ENCODE measurements at regions not wholly inside any gene's neighbourhood (a gene's known extent, or its start where the extent isn't known, plus 50 kb on each side); places are given as distances from the start of the nearest gene placed in this dataset.

DNA sequence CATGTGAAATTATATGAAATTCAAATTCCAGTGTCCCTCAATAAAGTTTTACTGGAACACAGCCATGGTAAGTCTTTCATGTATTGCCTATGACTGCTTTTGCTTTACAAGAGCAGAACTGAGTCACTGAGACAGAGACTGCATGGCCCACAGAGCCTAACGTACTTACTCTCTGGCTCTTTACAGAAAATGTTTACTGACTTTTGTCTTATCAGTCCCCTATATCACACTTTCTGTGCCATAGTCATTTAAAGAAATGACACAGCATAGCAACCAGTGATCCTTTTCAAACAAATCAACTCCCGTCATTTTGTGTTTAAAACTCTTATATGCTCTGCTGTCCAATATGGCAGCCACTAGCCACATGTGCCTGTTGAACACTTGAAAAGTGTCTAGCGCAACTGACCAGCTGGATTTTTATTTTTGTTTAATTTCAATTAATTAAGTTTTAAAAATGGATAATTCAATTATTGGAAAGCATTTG lies 129.7 kb upstream of the CDIN1 start:
- no peak for TF ChIP-seq POLR2AphosphoS5 (IDR thresholded peaks at IDR 0.05; ENCODE audit: control insufficient read depth, insufficient read depth, low read depth, low read length)
- TF ChIP-seq POLR2A (conservative IDR thresholded peaks at IDR 0.05), result no peak
- TF ChIP-seq OTX1 (CRISPR knock-in tag; IDR thresholded peaks at IDR 0.05), result no peak
